ENCODE measurements at regions not wholly inside any gene's neighbourhood (a gene's known extent, or its start where the extent isn't known, plus 50 kb on each side); places are given as distances from the start of the nearest gene placed in this dataset.

DNA sequence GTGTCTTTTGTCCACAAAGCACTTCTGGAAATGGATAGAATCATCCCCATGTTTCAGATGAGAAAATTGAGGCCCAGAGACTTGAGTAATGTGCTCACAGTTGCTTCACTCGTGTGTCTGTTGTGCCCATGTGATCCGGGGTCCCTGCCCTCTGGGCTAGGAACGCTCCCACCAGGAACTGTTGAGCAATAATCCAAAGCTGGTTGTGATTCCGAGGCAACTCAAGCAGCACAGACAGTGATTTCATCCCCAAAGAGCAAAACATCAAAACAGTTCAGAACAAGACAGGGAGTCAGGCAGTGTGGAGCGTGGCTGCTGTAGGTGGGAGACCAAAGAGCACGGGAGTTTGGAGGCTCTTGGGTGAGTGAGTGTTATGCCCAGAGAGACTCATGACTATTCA, 205.0 kb upstream of the ASIC2 start:
- TF ChIP-seq, protein P1, sequence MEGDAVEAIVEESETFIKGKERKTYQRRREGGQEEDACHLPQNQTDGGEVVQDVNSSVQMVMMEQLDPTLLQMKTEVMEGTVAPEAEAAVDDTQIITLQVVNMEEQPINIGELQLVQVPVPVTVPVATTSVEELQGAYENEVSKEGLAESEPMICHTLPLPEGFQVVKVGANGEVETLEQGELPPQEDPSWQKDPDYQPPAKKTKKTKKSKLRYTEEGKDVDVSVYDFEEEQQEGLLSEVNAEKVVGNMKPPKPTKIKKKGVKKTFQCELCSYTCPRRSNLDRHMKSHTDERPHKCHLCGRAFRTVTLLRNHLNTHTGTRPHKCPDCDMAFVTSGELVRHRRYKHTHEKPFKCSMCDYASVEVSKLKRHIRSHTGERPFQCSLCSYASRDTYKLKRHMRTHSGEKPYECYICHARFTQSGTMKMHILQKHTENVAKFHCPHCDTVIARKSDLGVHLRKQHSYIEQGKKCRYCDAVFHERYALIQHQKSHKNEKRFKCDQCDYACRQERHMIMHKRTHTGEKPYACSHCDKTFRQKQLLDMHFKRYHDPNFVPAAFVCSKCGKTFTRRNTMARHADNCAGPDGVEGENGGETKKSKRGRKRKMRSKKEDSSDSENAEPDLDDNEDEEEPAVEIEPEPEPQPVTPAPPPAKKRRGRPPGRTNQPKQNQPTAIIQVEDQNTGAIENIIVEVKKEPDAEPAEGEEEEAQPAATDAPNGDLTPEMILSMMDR (IDR thresholded peaks at IDR 0.05; ENCODE audit: extremely low read depth, missing control alignments): no peak
- no peak for DNase-seq (ENCODE audit: low spot score)

DNA sequence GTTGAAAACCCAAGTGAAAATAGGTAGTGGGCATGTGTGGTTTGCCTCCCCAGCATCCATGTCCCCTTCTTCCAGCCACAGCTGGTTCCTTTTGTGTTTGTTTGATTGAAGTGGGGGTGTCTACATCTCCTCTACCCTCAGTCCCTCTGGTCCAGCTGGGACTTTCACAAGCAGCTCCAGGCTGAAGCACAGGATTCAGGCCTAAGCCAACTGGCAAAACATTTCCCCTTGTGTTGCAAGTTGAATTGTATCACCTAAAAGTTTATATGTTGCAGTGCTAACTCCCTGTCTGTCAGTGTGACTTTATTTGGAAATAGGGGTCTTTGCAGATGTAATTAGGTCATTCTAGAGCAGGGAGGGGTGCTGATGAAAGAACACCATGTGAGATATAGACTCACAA, 205.9 kb upstream of the ASIC2 start:
- TF ChIP-seq, protein P1 (IDR thresholded peaks at IDR 0.05; ENCODE audit: extremely low read depth, missing control alignments): no peak
- no peak for DNase-seq (ENCODE audit: low spot score)

DNA sequence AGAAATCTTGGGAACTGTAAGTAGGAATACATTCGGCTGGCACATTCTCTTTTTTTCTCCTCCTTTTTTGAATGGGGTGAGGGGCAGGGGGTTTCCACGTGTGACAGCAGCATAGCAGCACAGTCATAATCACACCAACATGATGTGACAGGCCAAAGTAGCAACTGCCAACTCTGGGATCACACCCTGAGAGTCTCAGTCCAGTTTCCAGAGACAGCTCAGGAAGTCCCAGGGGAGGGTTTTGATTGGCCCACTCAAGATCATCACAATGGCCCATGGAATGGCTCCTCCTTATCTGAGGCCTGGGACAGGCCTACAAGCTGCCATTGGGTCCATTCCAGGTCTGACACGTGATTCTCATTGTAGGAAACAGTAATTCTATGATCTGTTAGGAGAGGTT, 207.1 kb upstream of the ASIC2 start:
- TF ChIP-seq, protein P1 (IDR thresholded peaks at IDR 0.05; ENCODE audit: extremely low read depth, missing control alignments): no peak
- DNase-seq (ENCODE audit: low spot score): no peak

DNA sequence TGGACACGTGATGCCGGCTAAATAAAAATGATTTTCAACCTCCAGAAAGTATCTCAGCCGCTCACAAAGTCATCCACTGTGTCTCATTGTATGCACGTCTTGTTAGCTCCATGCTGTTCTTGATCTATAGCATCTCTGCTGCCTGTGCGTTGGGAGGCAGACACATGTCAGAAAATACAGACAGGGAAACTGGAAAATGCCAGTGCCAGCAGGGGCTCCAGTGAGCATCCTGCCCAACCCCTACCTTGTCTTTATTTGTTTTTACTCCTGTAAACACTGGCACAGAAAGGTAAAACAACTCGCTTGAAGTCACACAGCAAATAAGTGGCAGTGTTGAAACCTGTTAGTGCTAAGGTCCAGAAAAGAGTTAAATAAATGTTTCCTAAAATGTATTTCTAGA, 208.1 kb upstream of the ASIC2 start:
- DNase-seq (ENCODE audit: low spot score): no peak
- TF ChIP-seq, protein P1 (IDR thresholded peaks at IDR 0.05; ENCODE audit: extremely low read depth, missing control alignments): no peak

DNA sequence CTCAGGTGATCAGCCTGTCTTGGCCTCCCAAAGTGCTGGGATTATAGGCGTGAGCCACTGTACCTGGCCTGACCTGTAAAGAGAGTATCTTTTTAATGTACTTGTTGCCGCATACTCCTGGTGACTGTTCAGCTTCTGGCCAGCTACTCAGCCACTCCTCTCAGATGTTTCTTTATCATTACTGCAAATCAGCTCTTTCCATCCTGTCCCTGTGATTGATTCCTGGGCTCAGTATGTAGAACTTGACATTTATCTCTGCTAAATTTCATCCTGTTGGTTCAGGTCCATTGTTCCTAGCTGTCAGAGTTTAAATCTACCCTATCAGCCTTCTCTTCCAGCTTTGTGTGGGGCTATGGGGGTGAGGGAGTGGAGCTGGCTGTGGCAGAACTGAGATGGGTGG, 211.5 kb upstream of the ASIC2 start:
- no peak for DNase-seq (ENCODE audit: low spot score)
- TF ChIP-seq, protein P1 (IDR thresholded peaks at IDR 0.05; ENCODE audit: extremely low read depth, missing control alignments): no peak

DNA sequence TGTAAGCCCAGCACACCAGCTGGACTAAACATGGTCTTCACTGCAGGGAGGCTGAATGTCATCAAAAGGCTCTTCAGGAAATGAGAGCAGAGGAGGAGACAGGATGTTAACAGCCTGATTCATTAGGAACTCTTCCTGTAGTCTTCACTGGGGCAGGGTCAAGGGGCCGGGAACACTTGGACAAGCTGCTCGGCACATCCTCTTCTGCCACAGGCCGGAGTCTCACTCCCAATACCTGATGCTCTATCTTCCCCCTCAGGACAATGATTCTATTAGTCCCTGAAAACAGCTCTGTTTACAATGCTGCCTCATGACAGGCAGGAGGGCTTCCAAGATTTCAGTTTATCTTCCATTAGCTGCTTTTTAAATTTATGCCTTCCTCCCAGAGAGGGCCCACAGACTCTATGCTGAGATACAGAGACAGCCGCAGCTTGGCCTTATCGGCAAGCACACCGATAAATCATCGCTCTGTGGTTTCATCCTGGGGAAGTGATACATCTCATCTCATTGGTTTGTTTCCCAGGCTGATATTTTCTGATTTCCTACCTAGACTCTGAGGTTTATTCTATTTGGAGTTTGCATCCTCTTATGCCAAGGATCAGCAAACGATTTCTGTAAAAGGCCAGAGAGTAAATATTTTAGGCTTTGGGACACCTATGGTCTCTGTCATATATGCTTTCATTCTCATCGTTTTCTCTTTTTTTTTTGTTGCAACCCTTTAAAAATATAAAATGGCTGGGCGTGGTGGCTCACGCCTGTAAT, 214.0 kb upstream of the ASIC2 start:
- no peak for DNase-seq (ENCODE audit: low spot score)

DNA sequence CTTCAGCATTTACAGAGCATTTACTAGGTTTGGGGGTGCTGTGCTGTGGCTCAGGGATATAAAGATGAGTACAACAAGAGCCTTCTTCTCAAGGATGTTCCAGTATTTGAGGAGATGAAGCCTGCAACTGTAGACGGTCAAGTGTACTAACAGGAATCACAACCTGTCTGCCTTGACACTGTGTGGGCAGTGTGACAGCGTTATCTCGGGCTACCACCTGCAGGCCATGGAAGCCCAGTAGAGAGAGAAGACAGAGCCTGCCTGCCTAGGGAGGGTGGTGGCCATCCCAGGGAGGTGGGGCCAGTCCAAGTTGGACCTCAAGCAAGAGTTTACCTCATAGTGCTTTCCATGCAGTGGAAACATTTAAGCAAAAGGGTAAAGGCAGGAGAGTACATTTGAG, 215.1 kb upstream of the ASIC2 start:
- TF ChIP-seq, protein P1 (IDR thresholded peaks at IDR 0.05; ENCODE audit: extremely low read depth, missing control alignments): no peak
- no peak for DNase-seq (ENCODE audit: low spot score)

More for the DNA sequence above, 214.0 kb upstream of the ASIC2 start:
- TF ChIP-seq, protein P1 (IDR thresholded peaks at IDR 0.05; ENCODE audit: extremely low read depth, missing control alignments): no peak
